B cell (primary cell): ENCODE measurements at regions not wholly inside any gene's neighbourhood (a gene's known extent, or its start where the extent isn't known, plus 50 kb on each side); places are given as distances from the start of the nearest gene placed in this dataset.

Experiments
- ATAC-seq: fragments of 200-7000 bp; cut with Tn5 transposase; one replicate; pipeline ENCODE4 v1.10.0; 2021; ENCODE audit warnings: low read depth, mild to moderate bottlenecking, moderate number of reproducible peaks, moderate library complexity
- CTCF ChIA-PET: fragments of 350-600 bp; sonication (Branson Sonifier 250); formaldehyde crosslinking; loops from one replicate; lab custom pipeline; 2021; ENCODE audit warnings: antibody characterized with exemption, inconsistent platforms; lab: Charles Lee
- POLR2A ChIA-PET: fragments of 350-600 bp; sonication (Branson Sonifier 250); formaldehyde crosslinking; loops from one replicate; lab custom pipeline; 2021; ENCODE audit warnings: antibody characterized with exemption; lab: Charles Lee
- DNase-seq: peaks from one replicate; pipeline ENCODE4 v3.0.0; 2013
- H2AFZ ChIP-seq: 2 replicates; pipeline ENCODE4 v1.6.1; 2012; ENCODE audit warnings: mild to moderate bottlenecking, low read depth, low read length; ENCODE audit not compliant: insufficient read depth, poor library complexity, severe bottlenecking
- H3K27ac ChIP-seq, 2 donors: 1 replicate in 1 of 2; 2 replicates in 1 of 2; pipeline ENCODE4 v1.5.1; 2012 to 2013; ENCODE audit warnings: low read length in 2 of 2, mild to moderate bottlenecking in 2 of 2, moderate library complexity in 1 of 2
- H3K27me3 ChIP-seq, 4 experiments: fragments of 200-600 bp in 1 of 4; sonication (generic) in 1 of 4; replicated peaks in 1 of 4; 1 replicate in 2 of 4; 2 replicates in 2 of 4; pipeline versions ENCODE4 v1.6.1 to v1.7.0; 2013 to 2016; ENCODE audit warnings: low read length in 3 of 4, mild to moderate bottlenecking in 2 of 4, mixed read lengths in 1 of 4, moderate library complexity in 1 of 4; ENCODE audit not compliant: insufficient read depth in 4 of 4, control insufficient read depth in 3 of 4; ENCODE audit errors: control extremely low read depth in 1 of 4
- H3K36me3 ChIP-seq, 2 experiments: replicated peaks in 1 of 2; 1 replicate in 1 of 2; 2 replicates in 1 of 2; pipeline versions ENCODE4 v1.6.1 to v1.7.1; 2013; ENCODE audit warnings: low read length in 1 of 2; ENCODE audit not compliant: insufficient read depth in 2 of 2, control insufficient read depth in 1 of 2; ENCODE audit errors: control extremely low read depth in 1 of 2, extremely low read depth in 1 of 2
- H3K4me1 ChIP-seq, 2 donors: fragments of 200-600 bp in 1 of 2; sonication (generic) in 1 of 2; 1 replicate in 1 of 2; 2 replicates in 1 of 2; pipeline versions ENCODE4 v1.5.1 to v1.6.1; 2013 to 2017; ENCODE audit warnings: low read length in 2 of 2; ENCODE audit not compliant: control insufficient read depth in 2 of 2, insufficient read depth in 2 of 2
- H3K4me2 ChIP-seq: replicated peaks from 2 replicates; pipeline ENCODE3; 2012; ENCODE audit warnings: mild to moderate bottlenecking, low read depth, low read length; ENCODE audit not compliant: poor library complexity, severe bottlenecking
- H3K4me3 ChIP-seq, 5 experiments: fragments of 200-600 bp in 1 of 5; sonication (generic) in 1 of 5; 1 replicate in 3 of 5; 2 replicates in 2 of 5; pipeline versions ENCODE4 v1.5.1 to v1.7.0; 2011 to 2016; ENCODE audit warnings: low read length in 4 of 5, mild to moderate bottlenecking in 4 of 5, low read depth in 2 of 5, control low read depth in 1 of 5, moderate library complexity in 1 of 5; ENCODE audit not compliant: insufficient read depth in 1 of 5; ENCODE audit errors: control extremely low read depth in 1 of 5, extremely low read depth in 1 of 5
- H3K79me2 ChIP-seq: fragments of 200-600 bp; sonication (generic); one replicate; pipeline ENCODE4 v1.6.0; 2016; ENCODE audit warnings: low read length; ENCODE audit not compliant: control insufficient read depth, insufficient read depth
- H3K9ac ChIP-seq: fragments of 200-600 bp; sonication (generic); 2 replicates; pipeline ENCODE4 v1.6.1; 2017; ENCODE audit warnings: mild to moderate bottlenecking, low read length, moderate library complexity
- H3K9me3 ChIP-seq, 3 donors: one replicate each; pipeline versions ENCODE4 v1.6.1 to v1.7.1; 2013; ENCODE audit warnings: low read length in 2 of 3; ENCODE audit not compliant: control insufficient read depth in 2 of 3, insufficient read depth in 1 of 3; ENCODE audit errors: control extremely low read depth in 1 of 3
- H4K20me1 ChIP-seq: 2 replicates; pipeline ENCODE4 v1.6.0; 2012; ENCODE audit warnings: mild to moderate bottlenecking, low read length; ENCODE audit not compliant: insufficient read depth, control insufficient read depth, poor library complexity, severe bottlenecking
- H3K27ac Mint-ChIP-seq: one replicate; pipeline ENCODE4 v1.8.0; 2021; ENCODE audit warnings: mixed read lengths
- H3K27me3 Mint-ChIP-seq: one replicate; pipeline ENCODE4 v1.8.0; 2021; ENCODE audit warnings: mixed read lengths
- H3K4me1 Mint-ChIP-seq: one replicate; pipeline ENCODE4 v1.8.0; 2021; ENCODE audit warnings: mixed read lengths
- H3K4me3 Mint-ChIP-seq: one replicate; pipeline ENCODE4 v1.8.0; 2021; ENCODE audit warnings: mixed read lengths
- H3K9me3 Mint-ChIP-seq: one replicate; pipeline ENCODE4 v1.8.0; 2022; ENCODE audit warnings: mixed read lengths; ENCODE audit not compliant: insufficient read depth
- CTCF ChIP-seq: fragments of 200-600 bp; IDR thresholded peaks from one replicate; pipeline ENCODE4 v1.8.0; 2022; ENCODE audit warnings: antibody characterized with exemption, mild to moderate bottlenecking
- EZH2 ChIP-seq: IDR thresholded peaks from 2 replicates; pipeline ENCODE4 v1.6.1; 2012; ENCODE audit warnings: borderline replicate concordance, low read depth, mild to moderate bottlenecking, moderate library complexity, low read length; ENCODE audit not compliant: insufficient read depth, poor library complexity, severe bottlenecking
- WGBS: methylation state at CpG from one replicate; pipeline ENCODE4 v1.1.5; 2013; ENCODE audit warnings: missing lambda C conversion rate; ENCODE audit not compliant: insufficient coverage; 5-methylcytosine and 5-hydroxymethylcytosine counted together
- intact Hi-C: fragments of 100-400 bp; cut with micrococcal nuclease; formaldehyde crosslinking; loops from one replicate; pipeline ENCODE4 v1.10.0; 2022

GRCh38 chr12:13463189-13463588 lies 266.7 kb downstream of the EMP1 start:
- Histone ChIP-seq H3K36me3 (no peaks in the 10 kb centered on the region), H3K4me2 (no peak overlapping the region), H3K9me3 (no peaks in the 10 kb centered on the region), H3K4me3 (no peak overlapping the region), H2AFZ (no peak overlapping the region), H4K20me1 (no peaks in the 10 kb centered on the region), H3K27ac (no peak overlapping the region), H3K27me3 (no peaks in the 10 kb centered on the region), H3K9ac (no peak overlapping the region), H3K4me1 (no peaks in the 10 kb centered on the region), H3K79me2 (no peaks in the 10 kb centered on the region)
- ChIA-PET CTCF (interaction anchor here (1.7 kb wide), 1 partner anchor 10 kb away, joined by 3 read pairs; no protein-coding TSS in a partner anchor), POLR2A (no interaction called here)
- Mint-ChIP-seq H3K9me3 (no peaks in the 10 kb centered on the region), H3K4me1 (no peaks in the 10 kb centered on the region), H3K27ac (no peak overlapping the region), H3K4me3 (no peak overlapping the region), H3K27me3 (peaks cover 5% of the 10 kb centered on the region)
- intact Hi-C loops, result no loop called here
- DNase-seq (no peak), ATAC-seq (no peak)
- no CpG with 5 or more reads among the region's 2 CpGs for WGBS
- TF ChIP-seq CTCF (no peak), EZH2 (no peak)

GRCh38 chr12:13462450-13462849 lies 265.9 kb downstream of the EMP1 start:
- Histone ChIP-seq H3K79me2 (no peaks in the 10 kb centered on the region), H3K27me3 (no peaks in the 10 kb centered on the region), H3K9ac (no peak overlapping the region), H3K27ac (no peak overlapping the region), H2AFZ (no peak overlapping the region), H4K20me1 (no peaks in the 10 kb centered on the region), H3K4me3 (no peak overlapping the region), H3K4me1 (no peaks in the 10 kb centered on the region), H3K36me3 (no peaks in the 10 kb centered on the region), H3K4me2 (no peak overlapping the region), H3K9me3 (no peaks in the 10 kb centered on the region)
- ATAC-seq (no peak), DNase-seq (no peak)
- CTCF ChIA-PET, result no interaction called here
- WGBS, result no CpG with 5 or more reads among the region's 3 CpGs
- Mint-ChIP-seq H3K4me3 (no peak overlapping the region), H3K27ac (no peak overlapping the region), H3K27me3 (no peaks in the 10 kb centered on the region), H3K9me3 (no peaks in the 10 kb centered on the region), H3K4me1 (no peaks in the 10 kb centered on the region)
- intact Hi-C loops, result no loop called here
- POLR2A ChIA-PET, result no interaction called here
- TF ChIP-seq CTCF (no peak), EZH2 (no peak)
